Astrocyte of the spinal cord (primary cell): ENCODE measurements at regions not wholly inside any gene's neighbourhood (a gene's known extent, or its start where the extent isn't known, plus 50 kb on each side); places are given as distances from the start of the nearest gene placed in this dataset.

Experiments
- DNase-seq: peaks from one replicate; pipeline ENCODE4 v3.0.0; 2011; ENCODE audit warnings: low read depth, low spot score
- H3K4me3 ChIP-seq: 2 replicates; pipeline ENCODE4 v1.5.1; 2011; ENCODE audit warnings: low read depth, mild to moderate bottlenecking, low read length, moderate library complexity
- in situ Hi-C: cut with HindIII; loops from 2 replicates; pipeline ENCODE4 v1.10.0; 2017; ENCODE audit warnings: low sequenced_read_pairs
- TF ChIP-seq, protein P1 (sequence below): IDR thresholded peaks from 2 replicates; pipeline ENCODE4 v1.5.1; 2012; ENCODE audit warnings: low read depth, mild to moderate bottlenecking, low read length, inconsistent platforms

DNA sequence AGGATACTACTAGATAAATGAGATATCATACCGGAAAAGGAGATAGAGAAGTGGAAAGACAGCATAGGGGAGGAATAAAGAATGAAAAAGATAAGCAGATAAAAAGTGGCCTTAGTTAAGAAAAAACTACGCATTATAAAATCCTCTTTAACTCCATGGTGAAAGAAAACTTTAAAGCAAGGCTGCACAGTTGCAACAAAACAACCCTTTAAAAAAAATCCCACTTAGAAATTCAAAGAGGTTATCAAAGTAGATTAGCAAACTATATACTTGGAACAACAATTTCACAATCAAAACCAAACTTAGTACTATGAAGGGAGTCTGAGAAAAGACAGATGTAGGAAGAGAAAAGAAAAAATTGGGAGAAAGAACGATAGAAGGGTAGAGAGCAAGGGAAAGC is 133.4 kb upstream of the OSR1 start:
- H3K4me3 ChIP-seq, result no peak overlapping the region
- no peak for DNase-seq
- TF ChIP-seq, protein P1, sequence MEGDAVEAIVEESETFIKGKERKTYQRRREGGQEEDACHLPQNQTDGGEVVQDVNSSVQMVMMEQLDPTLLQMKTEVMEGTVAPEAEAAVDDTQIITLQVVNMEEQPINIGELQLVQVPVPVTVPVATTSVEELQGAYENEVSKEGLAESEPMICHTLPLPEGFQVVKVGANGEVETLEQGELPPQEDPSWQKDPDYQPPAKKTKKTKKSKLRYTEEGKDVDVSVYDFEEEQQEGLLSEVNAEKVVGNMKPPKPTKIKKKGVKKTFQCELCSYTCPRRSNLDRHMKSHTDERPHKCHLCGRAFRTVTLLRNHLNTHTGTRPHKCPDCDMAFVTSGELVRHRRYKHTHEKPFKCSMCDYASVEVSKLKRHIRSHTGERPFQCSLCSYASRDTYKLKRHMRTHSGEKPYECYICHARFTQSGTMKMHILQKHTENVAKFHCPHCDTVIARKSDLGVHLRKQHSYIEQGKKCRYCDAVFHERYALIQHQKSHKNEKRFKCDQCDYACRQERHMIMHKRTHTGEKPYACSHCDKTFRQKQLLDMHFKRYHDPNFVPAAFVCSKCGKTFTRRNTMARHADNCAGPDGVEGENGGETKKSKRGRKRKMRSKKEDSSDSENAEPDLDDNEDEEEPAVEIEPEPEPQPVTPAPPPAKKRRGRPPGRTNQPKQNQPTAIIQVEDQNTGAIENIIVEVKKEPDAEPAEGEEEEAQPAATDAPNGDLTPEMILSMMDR, result no peak
- in situ Hi-C loops, result no loop called here

DNA sequence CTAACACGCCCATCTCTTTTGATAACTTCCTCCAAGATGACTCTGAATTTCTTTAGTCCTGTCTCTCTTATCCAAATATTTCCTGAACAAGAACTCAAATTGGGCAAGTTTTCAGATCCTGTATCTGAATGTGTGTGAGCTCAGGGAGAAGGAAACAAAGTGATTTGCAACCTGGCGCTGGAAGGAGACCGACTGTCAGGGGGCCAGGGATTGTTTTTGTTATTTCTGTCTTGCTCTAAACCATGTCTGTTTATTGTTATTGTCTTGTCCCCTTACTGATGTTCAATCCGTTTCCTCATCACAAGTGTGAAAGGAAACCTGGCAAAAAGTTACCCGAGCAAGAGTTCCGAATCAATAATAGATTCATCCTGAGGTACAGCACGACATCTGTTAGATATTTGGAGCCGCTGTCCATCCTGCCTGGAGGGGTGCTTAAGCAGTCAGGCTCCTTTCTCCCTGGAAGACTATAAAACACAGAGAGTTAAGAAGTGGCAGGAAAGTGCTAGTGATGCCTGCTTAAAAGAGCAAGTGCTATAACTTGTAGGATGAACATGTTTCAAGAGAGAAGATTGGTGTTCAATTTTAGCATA is 132.5 kb upstream of the OSR1 start:
- in situ Hi-C loops, result no loop called here
- TF ChIP-seq, protein P1, result no peak
- no peak overlapping the region for H3K4me3 ChIP-seq
- DNase-seq, result no peak

DNA sequence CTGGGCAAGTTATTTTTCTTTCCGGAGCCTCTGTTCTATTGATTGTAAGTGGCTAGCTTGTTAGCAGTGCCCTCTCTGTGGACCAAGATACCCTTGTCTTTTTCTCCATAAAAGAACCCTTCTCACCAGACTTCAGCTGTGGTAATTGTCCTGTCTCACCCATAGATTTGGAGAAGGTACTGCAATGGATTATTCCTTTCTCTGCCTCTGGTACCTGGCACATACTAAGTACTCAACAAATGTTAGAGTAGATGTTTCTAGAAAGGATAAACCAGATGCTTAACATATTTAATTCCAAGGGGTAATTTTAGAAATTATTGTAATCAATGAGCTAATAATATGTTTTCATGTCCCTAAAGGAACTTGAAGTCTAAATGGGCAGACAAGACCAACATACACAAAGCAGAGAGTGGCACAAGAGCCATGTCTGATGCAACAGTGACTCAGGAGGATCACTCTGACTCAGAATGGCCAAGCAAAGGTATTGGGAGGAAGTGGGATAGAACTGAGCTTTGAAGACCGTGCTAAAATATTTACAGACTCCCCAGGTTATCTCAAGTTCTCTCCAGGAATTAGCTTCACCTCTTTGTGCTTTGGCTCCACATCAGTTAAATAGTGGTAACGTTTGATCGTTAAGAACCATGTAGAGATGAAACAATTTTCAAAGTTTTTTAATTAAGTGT is 129.7 kb upstream of the OSR1 start:
- peak; percentile 72 for DNase-seq
- H3K4me3 ChIP-seq, result no peak overlapping the region
- in situ Hi-C loops, result no loop called here
- TF ChIP-seq, protein P1, result no peak

DNA sequence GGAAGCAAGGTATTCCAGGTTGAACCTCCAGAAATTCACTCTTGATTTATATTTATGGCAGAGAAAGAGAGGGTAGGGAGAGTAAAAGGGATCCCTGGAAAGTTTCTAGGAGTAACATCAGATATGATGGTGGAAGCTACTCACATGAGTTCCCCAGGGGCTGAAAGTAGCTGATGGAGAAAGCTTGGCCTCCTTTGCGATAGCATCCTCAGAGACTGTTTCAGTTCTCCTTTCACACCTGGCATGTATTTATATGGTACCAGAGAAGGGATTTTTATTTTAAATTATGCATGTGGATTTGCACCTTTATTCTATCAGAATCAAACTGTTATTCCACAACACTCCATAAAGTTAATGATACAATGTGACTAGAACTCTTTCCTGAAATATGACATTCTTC is 126.3 kb upstream of the OSR1 start:
- no peak for DNase-seq
- H3K4me3 ChIP-seq, result no peak overlapping the region
- TF ChIP-seq, protein P1, result no peak
- in situ Hi-C loops, result no loop called here

DNA sequence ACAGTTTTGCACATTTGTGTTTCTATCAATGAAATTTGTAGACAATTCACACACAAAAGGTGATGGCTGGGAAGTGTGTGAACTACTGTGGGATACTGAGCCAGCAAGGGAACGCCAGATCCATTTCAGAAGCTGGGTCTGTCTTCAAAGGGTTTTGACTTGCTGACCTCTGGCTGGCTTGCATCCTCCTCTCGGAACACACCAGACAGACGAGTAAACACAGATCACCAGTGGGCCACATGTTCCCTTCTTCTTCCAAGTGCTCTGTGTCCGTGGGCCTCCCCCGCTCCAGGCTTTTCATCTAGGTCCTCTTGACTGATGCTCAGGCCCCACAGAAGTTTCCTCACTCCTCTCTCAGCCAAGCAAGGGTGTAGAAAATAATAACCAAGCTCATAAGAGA is 122.2 kb upstream of the OSR1 start:
- H3K4me3 ChIP-seq, result no peak overlapping the region
- DNase-seq, result no peak
- TF ChIP-seq, protein P1, result no peak
- in situ Hi-C loops, result no loop called here

DNA sequence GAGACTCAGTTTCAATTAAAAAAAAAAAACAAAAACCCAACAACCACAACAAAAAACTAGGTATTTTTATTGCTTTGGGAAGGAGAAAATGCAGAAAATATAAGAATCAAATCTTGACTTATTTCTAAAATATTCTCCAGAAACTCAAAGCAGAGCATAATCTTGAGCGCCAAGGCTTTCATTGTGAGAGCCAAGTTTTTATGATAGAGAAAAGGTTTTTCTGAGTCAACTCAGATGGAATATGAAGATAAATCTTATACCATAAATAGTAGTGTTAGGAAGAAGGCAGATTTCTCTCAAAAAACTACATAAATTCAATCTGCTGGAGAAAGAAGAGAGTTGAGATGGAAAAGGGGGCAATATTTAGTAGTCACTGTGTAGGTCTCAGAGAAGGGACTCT is 121.2 kb upstream of the OSR1 start:
- TF ChIP-seq, protein P1, result no peak
- no peak for DNase-seq
- in situ Hi-C loops, result no loop called here
- H3K4me3 ChIP-seq, result no peak overlapping the region

DNA sequence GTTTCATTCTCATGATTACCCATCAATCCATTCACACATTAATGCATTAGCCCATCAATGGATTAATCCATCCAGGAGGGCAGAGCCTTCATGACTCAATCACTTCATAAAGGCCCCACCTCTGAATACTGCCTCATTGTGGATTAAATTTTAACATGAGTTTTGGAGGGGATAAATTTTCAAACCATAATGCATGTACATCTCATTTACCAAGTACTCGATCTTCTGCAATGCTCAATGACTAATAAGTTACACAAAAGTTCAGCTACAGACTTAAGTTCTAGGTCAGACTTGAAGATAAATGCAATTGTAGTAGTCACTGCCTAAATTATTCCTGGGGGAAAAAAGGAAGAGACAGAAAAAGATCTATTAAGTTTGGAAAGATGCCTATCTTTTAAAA is 120.0 kb upstream of the OSR1 start:
- in situ Hi-C loops, result no loop called here
- TF ChIP-seq, protein P1, result no peak
- no peak overlapping the region for H3K4me3 ChIP-seq
- no peak for DNase-seq
